ENCODE measurements at regions not wholly inside any gene's neighbourhood (a gene's known extent, or its start where the extent isn't known, plus 50 kb on each side); places are given as distances from the start of the nearest gene placed in this dataset.

GRCh38 chr15:39430389-39430788, 150.5 kb upstream of the THBS1 start:
- no peaks in the 10 kb centered on the region for H3K9me3 ChIP-seq
- H3K4me1 ChIP-seq (ENCODE audit: control insufficient read depth in 1 of 2, low read depth in 2 of 2): peaks cover 0 to 18% of the 10 kb centered on the region in 2 donors
- no peak overlapping the region for H3K4me3 ChIP-seq
- DNase-seq (ENCODE audit: low spot score) (no peak), ATAC-seq (ENCODE audit: insufficient number of reproducible peaks, low FRiP score, low read depth) (no peak)
- TF ChIP-seq, protein P1, sequence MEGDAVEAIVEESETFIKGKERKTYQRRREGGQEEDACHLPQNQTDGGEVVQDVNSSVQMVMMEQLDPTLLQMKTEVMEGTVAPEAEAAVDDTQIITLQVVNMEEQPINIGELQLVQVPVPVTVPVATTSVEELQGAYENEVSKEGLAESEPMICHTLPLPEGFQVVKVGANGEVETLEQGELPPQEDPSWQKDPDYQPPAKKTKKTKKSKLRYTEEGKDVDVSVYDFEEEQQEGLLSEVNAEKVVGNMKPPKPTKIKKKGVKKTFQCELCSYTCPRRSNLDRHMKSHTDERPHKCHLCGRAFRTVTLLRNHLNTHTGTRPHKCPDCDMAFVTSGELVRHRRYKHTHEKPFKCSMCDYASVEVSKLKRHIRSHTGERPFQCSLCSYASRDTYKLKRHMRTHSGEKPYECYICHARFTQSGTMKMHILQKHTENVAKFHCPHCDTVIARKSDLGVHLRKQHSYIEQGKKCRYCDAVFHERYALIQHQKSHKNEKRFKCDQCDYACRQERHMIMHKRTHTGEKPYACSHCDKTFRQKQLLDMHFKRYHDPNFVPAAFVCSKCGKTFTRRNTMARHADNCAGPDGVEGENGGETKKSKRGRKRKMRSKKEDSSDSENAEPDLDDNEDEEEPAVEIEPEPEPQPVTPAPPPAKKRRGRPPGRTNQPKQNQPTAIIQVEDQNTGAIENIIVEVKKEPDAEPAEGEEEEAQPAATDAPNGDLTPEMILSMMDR (IDR thresholded peaks at IDR 0.05): no peak
- no peaks in the 10 kb centered on the region for H3K27me3 ChIP-seq (replicated peaks; ENCODE audit: insufficient read depth)
- H3K36me3 ChIP-seq: no peaks in the 10 kb centered on the region
- H3K27ac ChIP-seq: no peak overlapping the region

GRCh38 chr15:39431376-39431775, 149.5 kb upstream of the THBS1 start:
- H3K27me3 ChIP-seq (replicated peaks; ENCODE audit: insufficient read depth): no peaks in the 10 kb centered on the region
- no peak for ATAC-seq (ENCODE audit: insufficient number of reproducible peaks, low FRiP score, low read depth)
- TF ChIP-seq, protein P1 (IDR thresholded peaks at IDR 0.05): no peak
- no peaks in the 10 kb centered on the region for H3K36me3 ChIP-seq
- peaks cover 0 to 18% of the 10 kb centered on the region in 2 donors for H3K4me1 ChIP-seq (ENCODE audit: control insufficient read depth in 1 of 2, low read depth in 2 of 2)
- no peak overlapping the region for H3K27ac ChIP-seq
- H3K4me3 ChIP-seq: no peak overlapping the region
- DNase-seq (ENCODE audit: low spot score): no peak
- H3K9me3 ChIP-seq: no peaks in the 10 kb centered on the region

GRCh38 chr15:39432026-39432425, 148.9 kb upstream of the THBS1 start:
- no peaks in the 10 kb centered on the region for H3K36me3 ChIP-seq
- no peaks in the 10 kb centered on the region for H3K9me3 ChIP-seq
- DNase-seq (ENCODE audit: low spot score): no peak
- H3K27me3 ChIP-seq (replicated peaks; ENCODE audit: insufficient read depth): no peaks in the 10 kb centered on the region
- ATAC-seq (ENCODE audit: insufficient number of reproducible peaks, low FRiP score, low read depth): no peak
- H3K27ac ChIP-seq: no peak overlapping the region
- H3K4me3 ChIP-seq: no peak overlapping the region
- peaks cover 0 to 18% of the 10 kb centered on the region in 2 donors for H3K4me1 ChIP-seq (ENCODE audit: control insufficient read depth in 1 of 2, low read depth in 2 of 2)
- TF ChIP-seq, protein P1 (IDR thresholded peaks at IDR 0.05): no peak

- H3K9me3 ChIP-seq: no peaks in the 10 kb centered on the region
- ATAC-seq (ENCODE audit: insufficient number of reproducible peaks, low FRiP score, low read depth) (no peak), DNase-seq (ENCODE audit: low spot score) (no peak)
- H3K4me1 ChIP-seq (ENCODE audit: control insufficient read depth in 1 of 2, low read depth in 2 of 2): peaks cover 0 to 18% of the 10 kb centered on the region in 2 donors
- no peaks in the 10 kb centered on the region for H3K36me3 ChIP-seq
- H3K4me3 ChIP-seq: no peak overlapping the region
- TF ChIP-seq, protein P1 (IDR thresholded peaks at IDR 0.05): no peak
- H3K27ac ChIP-seq: no peak overlapping the region
- no peaks in the 10 kb centered on the region for H3K27me3 ChIP-seq (replicated peaks; ENCODE audit: insufficient read depth)
Observed at GRCh38 chr15:39432912-39433348, 147.9 kb upstream of the THBS1 start.

GRCh38 chr15:39433376-39433775, 147.5 kb upstream of the THBS1 start:
- Histone ChIP-seq H3K9me3 (no peaks in the 10 kb centered on the region), H3K4me1 (ENCODE audit: control insufficient read depth in 1 of 2, low read depth in 2 of 2) (peaks cover 0 to 18% of the 10 kb centered on the region in 2 donors), H3K27ac (no peak overlapping the region), H3K36me3 (no peaks in the 10 kb centered on the region), H3K4me3 (no peak overlapping the region), H3K27me3 (replicated peaks; ENCODE audit: insufficient read depth) (no peaks in the 10 kb centered on the region)
- ATAC-seq (ENCODE audit: insufficient number of reproducible peaks, low FRiP score, low read depth): no peak
- TF ChIP-seq, protein P1 (IDR thresholded peaks at IDR 0.05): no peak
- no peak for DNase-seq (ENCODE audit: low spot score)

Measured in thoracic aorta (tissue), 2 donors.